HCEC 1CT (cell line): ENCODE measurements at regions not wholly inside any gene's neighbourhood (a gene's known extent, or its start where the extent isn't known, plus 50 kb on each side); places are given as distances from the start of the nearest gene placed in this dataset.

Experiments
- DNase-seq: peaks from one replicate; pipeline ENCODE4 v3.0.0-alpha.2; 2017

DNA sequence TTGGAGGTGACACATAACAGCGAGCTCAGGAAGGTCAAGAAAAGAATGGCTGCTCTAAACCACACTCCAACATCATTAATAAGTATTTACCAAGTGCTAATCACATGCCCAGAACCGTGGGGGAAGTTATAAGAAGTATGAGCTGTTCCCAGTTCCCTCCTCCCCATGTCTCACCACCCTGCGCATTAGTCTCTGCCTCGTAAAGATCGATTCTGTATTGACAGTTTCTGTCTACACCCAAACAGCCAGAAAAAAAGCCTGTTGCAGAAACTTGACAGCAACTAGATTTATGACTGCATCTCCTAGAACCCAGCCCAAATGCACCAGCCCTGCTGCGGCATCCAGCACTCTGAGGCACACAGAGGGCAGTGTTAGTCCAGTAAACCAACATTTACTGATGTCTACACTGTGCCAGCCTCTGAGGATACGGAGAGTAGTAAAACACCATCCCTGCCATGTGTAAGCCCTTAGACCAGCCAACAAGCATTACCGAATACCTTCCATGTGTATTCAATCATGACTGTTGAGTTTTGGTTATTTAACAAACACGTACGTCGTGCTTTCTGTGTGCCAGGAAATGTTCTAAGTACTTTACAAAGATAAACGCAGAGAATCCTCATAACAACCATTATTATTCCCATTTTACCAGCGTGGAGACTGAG is 63.6 kb upstream of the ZBTB40 start:
- no peak for DNase-seq

DNA sequence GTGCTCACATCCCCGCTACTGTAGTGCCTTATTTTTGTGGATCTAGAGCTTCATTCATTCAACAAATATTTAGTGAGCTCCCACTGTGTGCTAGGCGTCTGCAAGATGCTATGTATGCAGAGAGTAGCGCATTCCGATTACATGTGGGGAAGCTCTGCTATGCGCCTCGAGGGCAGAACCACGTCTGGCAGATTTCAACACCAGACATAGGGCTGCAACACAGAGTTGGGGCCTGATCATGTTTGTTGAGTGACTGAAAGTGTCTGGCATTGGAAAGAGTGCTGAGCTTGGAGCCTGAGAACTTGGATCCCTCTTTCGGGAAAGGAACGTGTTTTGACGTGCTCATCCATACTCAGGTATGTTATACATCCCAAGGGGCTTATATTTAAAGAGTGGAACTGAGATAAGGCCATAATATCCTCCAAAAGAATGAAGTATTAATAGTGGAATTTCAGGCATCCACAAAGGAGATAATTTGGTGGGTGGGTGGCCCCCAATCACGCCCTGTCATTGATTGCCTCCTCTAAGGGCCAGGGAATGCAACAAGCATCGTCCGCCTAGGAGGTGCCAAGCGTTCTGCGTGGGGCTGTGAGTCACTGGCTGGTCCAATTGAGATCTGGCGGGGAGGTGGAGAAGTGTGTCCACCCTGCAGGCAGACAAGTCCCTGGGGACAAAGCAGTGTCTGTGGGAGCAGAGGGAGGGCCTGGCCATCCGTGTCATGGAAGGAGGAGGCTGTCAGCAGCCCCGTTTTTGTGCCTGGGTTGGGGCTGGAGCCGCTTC is 62.8 kb upstream of the ZBTB40 start:
- DNase-seq: no peak

DNA sequence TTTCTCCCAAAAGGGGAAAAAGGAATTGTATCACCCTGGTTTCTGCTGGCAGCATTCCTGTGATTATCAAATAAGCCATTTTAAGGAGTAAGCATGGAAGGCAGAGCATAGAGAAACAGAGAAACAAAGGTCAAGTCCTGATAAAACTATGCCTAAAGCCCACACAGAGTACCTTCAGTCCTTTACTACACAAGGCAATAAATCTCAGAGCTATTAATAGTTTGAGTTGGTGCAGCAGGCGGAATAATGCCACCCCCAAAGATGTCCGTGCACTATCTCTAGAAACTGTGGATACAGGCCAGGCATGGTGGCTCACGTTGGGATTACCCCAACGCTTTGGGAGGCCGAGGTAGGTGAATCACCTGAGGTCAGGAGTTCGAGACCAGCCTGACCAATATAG is 58.1 kb upstream of the ZBTB40 start:
- no peak for DNase-seq

DNA sequence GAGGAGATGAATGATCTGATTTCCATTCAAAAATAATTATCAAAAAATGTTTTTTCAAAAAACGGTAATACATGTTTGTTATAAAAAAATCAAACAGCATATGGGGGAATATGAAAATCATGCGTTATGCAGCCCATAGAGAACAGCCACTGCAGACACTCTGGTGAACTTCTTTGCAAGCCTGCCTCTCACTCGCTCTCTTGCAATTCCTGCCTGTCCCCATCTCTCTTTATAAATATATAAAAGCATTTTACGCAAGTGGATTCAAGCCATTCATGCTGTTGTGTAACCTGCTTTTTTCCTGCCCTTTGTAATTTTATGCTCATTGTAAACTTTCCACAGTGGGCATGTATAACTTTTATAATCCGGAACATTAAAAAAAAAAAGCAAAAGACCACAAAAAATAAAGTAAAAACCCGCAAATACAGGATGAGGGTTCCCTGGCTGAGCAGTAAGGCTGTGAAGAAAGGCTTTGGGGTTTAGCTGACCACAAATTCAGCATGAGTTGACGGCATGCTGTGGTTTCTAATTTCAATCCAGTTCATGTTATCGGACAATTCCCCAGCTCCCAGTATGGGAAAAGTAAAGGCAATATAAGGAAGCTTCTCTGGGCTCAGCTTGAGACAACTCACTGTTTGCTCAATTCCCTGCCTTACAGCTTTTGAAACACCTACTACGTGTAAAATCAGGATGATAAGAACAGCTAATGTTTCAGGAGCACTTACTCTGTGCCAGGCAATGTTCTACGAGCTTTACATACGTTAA is 52.8 kb upstream of the ZBTB40 start:
- no peak for DNase-seq

DNA sequence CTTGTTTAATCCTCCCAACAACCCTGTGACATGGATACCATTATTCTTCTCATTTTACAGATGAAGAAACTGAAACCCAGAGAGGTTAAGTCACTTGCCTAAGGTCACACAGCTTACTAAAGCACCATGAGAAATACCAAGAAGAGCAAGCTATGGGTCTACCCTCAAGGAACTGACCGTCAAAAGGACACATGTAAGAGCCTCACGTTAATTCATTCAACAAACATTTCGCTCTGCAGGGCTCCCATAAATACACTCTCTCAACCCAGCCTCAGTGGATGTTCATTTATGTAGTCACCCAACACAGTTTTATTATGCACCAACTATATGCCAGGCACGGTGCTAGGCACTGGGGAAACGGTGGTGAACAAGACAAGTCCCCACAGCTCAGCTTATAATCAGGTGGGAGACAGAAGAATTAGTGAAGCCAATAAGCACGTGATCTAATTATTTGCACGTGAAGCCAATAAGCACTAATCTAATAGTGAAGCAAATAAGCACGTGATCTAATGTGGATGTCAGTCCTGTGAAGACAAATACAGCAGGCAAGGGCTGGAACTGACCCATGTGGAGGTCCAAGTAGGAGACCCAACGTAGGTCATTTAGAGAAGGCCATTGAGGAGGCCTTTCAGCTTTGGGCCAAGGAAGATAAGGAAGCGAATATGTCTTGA is 52.1 kb upstream of the ZBTB40 start:
- no peak for DNase-seq
